ENCODE measurements at regions not wholly inside any gene's neighbourhood (a gene's known extent, or its start where the extent isn't known, plus 50 kb on each side); places are given as distances from the start of the nearest gene placed in this dataset.

DNA sequence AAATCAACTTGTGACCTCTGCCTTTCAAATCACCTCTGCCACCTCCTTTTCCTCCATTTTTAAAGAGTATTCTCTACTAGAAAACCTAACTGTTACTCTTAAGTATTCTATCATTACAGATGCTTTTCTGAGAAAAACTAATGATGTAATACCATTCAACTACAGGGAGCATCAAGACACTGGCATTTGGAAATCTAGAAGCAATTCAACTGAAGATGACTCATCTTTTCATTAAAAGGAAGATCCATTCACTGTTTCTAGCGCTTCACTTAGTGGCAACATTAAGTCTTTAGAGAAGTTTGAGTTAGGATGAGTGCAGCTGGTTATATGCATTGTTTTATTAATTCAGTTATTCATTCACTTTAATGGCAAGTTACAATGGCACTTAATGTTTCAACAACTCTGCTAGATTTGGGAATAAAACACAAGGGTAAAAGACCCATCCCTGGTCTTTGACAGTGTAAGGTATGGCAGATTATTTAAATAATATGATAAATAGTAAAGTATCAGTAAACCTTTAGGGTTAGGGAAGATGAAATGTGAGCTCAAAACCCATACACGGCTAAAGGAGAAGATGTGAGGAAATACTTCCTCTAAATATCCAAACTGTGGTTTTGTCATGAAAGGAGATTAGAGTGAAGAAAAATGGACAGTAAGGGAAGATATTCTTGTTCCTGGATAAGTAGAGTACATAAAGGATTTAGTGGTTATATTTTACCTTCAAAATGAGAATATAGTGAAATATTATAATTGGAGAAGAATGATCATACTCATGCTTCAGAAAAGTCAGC lies 61.7 kb downstream of the KCNJ2 start:
- DNase-seq (ENCODE audit: low read depth in 3 of 3, low spot score in 2 of 3): no peak

DNA sequence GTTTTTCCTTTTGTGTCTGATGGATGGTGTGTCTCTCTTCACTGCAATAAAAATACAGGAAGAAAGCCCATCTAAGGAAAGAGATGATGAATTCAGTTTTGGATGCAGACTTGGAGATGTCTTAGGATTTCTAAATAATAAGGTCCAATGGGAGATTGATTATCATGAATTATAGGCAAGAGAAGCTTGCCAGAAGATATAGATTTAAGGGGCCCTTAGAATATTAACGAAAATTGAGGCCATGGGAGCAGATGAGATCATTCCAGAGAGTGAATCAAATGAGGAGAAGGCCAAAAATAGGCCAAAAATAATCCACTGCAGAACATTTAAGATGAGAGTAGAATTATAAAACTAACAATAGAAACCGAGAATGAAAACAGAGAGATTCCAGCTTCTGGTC lies 63.1 kb downstream of the KCNJ2 start:
- DNase-seq (ENCODE audit: low read depth in 3 of 3, low spot score in 2 of 3): no peak

DNA sequence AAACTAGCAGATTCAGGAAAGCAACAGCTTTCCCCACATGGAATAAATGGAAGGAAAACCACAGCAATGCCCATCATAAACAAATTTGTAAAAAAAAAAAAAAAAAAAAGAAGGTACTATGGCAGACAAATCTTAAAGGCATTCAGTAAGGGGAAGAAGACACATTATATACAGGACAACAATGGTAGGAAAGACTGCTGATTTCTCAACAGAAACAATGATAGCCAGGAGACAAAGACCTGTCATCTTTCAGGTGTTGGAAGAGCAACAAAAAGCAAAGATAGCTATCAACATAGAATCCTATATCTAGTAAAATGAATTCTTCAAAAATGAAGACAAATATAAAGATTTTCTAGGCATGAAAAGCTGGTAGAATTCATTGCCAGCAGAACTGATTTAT lies 65.9 kb downstream of the KCNJ2 start:
- no peak for DNase-seq (ENCODE audit: low read depth in 3 of 3, low spot score in 2 of 3)

DNA sequence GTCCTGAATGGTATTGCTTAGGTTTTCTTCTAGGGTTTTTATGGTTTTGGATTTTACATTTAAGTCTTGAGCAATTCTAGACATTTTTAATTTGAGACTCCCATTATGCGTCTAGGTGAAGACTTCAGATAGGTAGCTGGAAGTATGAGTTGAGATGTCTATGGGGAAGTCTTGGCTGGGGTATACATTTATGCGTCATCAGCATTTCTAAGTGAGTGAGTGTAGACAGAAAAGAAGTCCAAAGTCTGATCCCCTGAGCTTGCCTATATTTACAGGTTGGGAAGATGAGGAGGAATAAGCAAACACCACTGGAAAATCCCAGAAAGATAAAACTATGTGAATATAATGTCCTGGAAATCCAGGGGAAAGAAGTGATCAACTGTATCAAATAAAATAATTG lies 68.9 kb downstream of the KCNJ2 start:
- DNase-seq (ENCODE audit: low read depth in 3 of 3, low spot score in 2 of 3): no peak

DNA sequence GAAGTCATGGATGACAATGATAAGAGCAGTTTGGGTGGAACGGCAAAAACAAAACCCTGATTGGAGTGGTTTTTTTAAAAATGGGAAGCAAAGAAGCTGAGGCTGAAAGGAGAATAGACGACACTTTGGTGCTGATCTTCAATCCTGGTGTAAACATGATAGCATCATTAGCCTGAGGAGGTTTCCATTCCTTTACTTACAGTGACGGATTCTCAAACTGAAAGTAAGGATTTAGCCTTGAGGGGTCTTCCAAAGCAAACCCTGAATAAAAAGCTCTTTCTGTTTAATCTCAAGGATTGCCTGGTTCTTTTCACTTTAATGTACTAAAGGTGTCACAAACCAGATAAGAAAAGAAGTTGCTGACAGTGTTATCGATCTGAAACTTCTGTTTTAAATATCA lies 69.3 kb downstream of the KCNJ2 start:
- no peak for DNase-seq (ENCODE audit: low read depth in 3 of 3, low spot score in 2 of 3)

DNA sequence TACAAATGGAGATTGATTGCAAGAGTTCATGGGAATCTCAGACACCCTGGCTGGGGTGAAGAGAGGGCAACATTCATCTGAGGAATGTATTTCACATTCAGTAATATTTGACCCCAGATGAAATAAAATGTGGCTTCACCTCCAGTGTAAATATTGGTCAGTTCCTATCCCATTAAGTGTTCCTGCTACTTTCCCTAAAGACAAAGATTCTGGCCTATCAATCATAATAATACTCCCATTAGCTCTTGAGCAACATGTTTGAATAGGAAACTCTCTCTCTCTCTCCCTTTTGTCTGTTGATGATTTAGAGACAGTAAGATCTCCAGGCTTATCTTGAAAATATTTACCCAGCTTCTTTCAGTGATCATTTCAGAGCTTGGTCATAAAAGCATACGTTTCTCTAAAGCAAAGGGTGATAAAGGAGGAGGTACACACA lies 70.1 kb downstream of the KCNJ2 start:
- no peak for DNase-seq (ENCODE audit: low read depth in 3 of 3, low spot score in 2 of 3)

DNA sequence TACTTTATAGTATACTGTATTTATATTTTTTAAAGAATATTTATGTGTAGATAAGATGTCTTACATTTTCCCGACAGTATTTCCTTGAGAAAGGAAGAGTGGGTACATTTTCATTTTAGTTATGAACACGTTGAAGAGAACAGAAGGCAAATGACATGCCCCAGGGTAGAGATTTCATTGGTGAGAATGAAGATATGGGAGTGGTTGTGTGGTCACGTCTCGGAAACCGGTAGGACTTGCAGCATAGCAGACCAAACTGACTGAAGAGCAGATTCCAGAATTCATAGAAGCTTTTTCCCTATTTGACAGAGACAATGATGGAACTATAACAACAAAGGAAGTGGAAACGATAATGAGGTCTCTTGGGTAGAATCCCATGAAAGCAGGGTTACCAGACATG lies 71.7 kb downstream of the KCNJ2 start:
- DNase-seq (ENCODE audit: low read depth in 3 of 3, low spot score in 2 of 3): no peak

DNA sequence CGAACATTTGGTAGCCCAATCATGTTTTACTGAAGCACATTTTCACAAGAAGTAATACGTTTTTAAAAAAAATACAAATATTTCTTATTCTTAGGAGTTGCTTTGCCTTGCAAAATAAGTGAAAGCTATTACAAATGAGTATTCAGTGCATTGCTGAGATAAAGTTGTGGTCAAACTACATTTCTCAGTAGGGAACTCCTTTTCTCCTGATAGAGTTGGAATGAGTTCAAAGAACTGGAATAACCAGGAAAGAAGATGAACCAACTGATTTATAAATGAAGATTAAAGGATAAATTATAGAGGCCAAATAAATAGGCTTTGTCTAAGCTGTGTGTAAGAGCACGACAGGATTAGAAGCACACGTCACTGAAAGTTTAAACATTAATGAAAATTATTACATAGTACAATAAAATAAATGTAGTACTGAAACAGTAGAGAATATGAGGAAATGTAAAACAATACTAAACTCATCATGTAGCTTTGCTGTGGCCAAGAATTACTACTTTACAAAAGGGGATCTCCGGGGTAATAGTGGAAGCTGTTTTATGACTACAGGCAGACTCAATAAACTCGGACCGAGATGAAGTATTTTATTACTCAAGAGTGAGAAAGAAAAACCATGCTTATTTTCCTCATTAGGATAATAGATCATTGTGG lies 73.6 kb downstream of the KCNJ2 start:
- DNase-seq (ENCODE audit: low read depth in 3 of 3, low spot score in 2 of 3): no peak

DNA sequence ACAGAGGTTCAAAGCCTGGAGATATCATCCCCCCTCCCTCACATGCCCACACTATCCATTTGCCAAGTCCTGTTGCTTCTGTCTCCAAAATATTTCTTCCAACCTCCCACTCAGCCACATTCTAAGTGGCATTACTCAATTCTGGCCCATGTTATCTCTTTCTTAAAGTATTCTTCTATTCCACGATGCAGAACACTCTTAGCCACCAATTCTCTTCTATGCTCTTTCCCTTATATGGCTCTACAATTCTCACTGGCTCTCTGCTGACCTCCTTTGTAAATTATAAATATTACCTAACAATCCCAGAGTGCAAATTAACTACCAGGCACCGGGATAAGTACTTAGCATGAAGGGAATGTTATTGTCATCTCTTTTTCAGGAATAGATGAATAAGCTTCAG lies 82.4 kb downstream of the KCNJ2 start:
- no peak for DNase-seq (ENCODE audit: low read depth in 3 of 3, low spot score in 2 of 3)

DNA sequence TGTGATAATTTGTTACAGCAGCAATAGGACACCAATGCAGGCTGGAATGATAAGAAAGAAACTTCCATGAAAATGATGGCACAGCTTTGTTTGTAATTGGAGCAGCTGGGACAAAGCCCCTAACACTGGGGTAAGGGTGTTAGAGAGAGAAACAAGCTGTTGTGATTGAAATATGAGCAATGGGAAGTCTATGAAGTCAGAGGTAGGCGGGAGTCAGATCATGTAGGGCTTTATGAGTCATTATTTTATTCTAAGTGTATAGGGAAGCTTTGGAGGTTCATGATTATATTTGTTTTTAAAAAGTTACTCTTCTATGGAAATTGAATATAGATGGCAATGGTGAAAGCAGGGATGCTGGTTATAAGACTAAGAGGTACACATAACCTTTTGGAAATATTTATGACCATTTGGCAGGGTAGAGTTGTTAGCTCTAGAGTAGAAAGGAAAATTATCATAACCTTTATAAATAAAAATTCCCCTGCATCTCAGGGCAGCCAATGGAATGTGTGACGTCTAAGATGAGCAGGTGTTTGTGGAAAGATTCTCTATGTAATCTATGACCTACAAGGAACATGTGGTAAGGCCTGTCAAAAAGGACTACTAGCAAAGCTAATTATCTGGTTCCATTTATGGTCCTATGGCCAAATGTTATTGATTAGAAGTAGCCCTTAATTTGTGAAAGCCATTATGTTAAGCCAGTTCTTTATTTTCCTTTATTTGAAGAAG lies 85.6 kb downstream of the KCNJ2 start:
- no peak for DNase-seq (ENCODE audit: low read depth in 3 of 3, low spot score in 2 of 3)

DNA sequence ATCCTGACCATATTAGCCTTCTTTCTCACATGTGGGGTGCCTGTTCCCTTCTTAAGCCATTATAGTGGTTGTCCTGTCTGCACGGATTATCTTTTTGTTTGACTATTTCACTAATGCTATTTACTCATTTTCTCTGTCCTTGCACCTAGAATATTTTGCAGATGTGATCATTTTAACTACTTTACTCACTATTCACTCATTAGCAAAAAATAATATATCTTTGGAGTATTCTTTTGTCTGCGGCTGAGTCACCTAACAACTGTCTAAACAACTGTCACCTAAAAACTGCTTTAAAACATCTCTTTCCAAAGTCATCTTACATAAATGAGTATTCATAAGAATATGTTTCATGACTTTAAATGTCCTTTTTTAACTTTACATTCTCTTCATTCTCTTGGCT lies 87.4 kb downstream of the KCNJ2 start:
- DNase-seq (ENCODE audit: low read depth in 3 of 3, low spot score in 2 of 3): no peak

DNA sequence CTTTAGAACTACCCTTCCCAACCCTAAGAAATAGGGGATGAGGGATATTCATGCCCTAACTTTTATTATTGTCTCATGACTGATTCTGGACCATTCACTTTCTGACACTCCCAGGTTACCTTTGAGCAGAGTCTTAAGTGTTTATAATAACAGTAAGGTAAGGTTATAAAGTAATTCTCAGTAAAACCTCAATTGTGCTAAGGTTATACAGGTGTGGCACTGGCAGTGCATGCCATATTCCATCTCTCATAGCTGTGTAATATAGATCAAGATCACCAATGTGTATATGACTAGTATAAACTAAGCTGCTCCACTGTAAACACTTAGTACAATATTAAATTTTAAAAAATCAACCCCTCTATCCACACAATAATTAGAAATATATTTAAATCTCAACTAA lies 89.1 kb downstream of the KCNJ2 start:
- DNase-seq (ENCODE audit: low read depth in 3 of 3, low spot score in 2 of 3): no peak

DNA sequence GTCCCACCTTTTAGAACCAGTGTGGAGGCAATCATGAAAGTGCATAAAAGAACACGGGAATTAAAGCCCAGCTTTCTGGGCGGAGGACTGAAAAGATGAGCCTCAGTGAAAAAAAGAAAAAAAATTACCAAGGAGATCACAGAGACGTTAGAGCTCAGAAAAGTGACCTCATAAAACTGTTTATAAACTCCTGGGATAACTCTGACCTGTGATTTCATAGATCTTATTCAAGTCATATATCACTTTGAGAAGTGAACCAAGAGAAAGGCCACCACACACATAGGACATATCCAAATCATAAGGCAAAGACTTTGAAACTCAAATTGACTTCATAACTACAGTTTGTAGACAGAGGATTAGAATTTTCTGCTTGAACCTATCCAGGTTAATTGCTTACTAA lies 90.1 kb downstream of the KCNJ2 start:
- no peak for DNase-seq (ENCODE audit: low read depth in 3 of 3, low spot score in 2 of 3)

DNA sequence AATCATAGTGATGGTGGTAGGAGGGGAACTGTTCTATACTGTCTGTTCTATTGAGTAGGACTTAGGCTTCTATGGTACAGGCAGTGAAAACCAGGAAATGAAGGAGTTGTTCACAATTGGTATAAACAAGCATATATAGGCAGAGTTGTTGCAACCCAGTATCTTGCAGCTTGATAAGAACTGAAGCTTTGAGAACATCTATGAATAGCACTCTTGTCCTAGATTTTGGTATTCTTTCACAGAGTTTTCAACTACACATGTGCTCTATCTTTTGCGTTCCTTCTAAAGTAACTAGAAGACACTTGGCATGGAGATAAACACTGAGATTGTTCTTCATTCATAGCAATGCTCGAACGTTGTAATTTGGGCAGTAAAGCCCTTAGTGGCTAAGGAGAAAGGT lies 91.8 kb downstream of the KCNJ2 start:
- DNase-seq (ENCODE audit: low read depth in 3 of 3, low spot score in 2 of 3): no peak

DNA sequence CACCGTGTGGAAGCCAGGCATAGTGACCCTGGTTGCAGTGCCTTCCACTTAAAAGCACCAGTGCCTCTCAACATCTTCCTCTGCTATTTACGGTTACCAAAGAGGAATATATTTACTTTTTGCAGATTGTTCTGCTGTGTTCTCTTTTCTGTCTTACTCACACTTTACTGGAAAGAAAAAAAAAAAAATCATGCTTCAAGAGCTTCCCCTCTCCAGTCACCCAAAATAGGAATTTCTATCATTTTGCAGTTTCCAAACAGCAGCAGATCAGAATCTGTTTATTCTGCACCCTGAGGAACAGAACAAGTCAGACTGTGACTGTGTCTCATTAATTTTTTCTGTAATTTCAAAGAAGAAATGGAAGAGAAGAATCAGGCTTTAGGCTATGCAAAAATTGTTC lies 96.1 kb downstream of the KCNJ2 start:
- no peak for DNase-seq (ENCODE audit: low read depth in 3 of 3, low spot score in 2 of 3)

DNA sequence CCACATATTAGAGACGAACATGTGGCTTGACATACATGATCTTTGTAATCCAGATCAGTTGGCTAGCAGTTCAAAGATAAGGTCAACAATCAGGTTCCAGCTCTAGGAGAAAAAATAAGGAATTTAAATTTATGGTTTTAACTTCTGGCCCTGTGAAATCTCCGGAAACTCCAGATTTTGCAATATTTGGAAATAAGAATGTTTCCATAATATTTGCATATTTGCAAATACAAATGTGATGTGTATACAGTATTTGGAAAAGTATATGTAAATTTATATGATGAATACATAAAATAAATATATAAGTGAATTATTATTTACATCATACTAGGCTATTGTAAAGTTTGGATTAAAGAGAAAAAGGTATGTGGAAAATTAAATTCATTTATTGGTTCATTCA lies 97.1 kb downstream of the KCNJ2 start:
- DNase-seq (ENCODE audit: low read depth in 3 of 3, low spot score in 2 of 3): no peak

DNA sequence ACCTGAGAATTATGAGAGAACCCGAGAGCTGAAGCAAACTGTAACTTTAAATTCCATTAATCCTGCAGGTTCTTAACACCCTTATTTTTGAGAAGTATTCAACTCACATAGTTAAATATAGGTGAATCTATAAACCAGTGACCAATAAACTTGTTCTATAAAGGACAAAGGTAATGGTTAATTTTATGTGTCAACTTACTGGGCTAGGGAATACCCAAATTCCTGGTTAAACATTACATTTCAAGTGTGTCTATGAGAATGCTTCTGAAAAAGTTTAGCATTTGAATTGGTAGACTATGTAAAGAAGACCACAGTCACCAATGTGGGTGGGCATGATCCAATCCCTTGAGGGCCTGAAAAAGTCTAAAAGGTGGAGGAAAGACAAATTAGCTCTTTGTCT lies 99.1 kb downstream of the KCNJ2 start:
- no peak for DNase-seq (ENCODE audit: low read depth in 3 of 3, low spot score in 2 of 3)

DNA sequence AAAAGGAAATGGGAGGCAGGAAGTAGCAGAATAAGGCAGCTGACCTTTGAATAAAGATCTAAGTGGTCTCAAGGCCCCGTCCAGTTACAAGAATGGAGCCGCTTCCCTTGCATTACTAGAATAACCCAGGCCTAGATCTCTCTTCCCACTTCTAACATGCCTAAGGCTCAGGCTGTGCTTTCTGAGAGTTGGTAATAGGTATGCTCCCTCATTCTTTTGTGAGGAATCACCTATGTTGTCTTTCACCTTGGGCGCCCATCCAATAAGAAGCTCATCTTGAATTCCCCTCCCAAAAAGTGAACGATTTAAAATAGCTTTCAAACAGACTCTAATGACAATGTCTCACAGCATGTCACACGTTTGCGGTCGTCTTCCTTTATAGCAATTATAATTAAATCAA lies 101.2 kb downstream of the KCNJ2 start:
- DNase-seq (ENCODE audit: low read depth in 3 of 3, low spot score in 2 of 3): no peak

DNA sequence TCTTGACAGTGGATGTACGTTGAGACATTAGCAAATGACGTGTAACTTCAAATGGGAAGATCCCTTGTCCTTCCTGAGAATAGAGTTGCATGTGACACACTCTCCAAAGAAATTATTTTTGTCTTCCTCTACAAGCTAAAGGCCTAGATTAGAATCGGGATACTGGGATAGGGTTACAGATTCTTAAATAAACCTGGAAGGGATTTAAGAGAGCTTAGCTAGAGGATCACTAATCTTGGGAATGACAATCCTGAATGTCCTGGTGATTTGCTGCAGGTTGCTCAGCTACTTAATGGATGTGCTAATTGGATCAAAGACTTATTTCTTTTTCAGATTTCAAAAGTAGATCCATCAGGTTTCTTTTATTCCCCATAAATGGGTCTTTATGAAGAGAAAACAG lies 101.9 kb downstream of the KCNJ2 start:
- no peak for DNase-seq (ENCODE audit: low read depth in 3 of 3, low spot score in 2 of 3)

DNA sequence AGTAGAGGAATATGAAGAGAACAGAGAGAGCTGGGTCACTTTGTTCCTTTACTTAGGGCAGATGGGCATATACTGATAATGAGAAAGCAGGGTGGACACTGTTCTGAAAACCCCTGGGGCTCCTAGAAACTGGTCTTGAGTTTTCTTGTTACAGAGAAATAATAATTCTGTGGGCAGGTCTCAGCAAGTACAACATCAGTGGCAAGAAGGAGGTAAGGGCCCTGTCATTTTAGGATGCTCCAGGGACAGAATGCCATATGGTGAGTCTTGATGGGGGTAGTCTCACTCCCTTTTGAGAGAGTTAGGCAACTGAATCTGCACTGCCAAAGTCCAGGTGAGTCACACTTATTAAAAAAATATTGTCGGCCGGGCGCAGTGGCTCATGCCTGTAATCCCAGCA lies 102.3 kb downstream of the KCNJ2 start:
- no peak for DNase-seq (ENCODE audit: low read depth in 3 of 3, low spot score in 2 of 3)

DNA sequence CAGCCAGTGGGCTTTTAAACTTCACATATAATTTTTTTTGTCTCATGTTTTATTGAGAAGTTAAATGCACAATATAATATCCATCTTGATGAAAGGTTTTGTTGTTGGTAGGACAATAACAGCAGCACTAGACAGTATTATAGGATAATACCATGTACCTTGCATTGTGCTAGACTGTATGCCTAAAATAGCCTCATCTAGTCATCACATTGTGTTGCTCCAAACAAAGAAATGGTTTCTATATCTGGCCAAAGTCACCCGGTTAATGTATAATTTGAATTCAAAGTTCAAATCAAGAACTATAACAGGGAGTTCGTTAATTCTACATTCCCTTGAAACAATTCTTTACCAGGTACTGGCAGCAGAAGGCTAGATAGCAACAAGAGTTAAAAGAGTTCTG lies 104.9 kb downstream of the KCNJ2 start:
- DNase-seq (ENCODE audit: low read depth in 3 of 3, low spot score in 2 of 3): no peak

DNA sequence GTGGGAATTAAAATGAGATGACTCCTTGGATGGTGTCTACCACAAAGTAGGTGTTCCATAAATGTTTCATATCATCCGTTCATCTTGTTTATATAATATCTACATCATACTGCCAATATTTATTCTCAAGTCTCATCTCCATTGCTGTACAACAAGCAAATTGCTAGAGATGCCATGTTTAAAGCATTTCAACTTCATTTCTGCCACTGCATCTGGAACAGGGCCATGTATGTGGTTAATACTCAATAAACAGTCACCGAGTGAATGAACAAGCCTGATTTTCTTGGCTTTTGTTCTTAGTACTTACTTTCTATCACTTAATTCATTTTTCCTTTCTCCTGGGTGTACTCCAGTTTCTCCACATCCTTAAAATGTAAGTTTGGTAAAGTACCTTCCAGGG lies 107.6 kb downstream of the KCNJ2 start:
- no peak for DNase-seq (ENCODE audit: low read depth in 3 of 3, low spot score in 2 of 3)
